SU-DHL-6 (cell line): ENCODE measurements at regions not wholly inside any gene's neighbourhood (a gene's known extent, or its start where the extent isn't known, plus 50 kb on each side); places are given as distances from the start of the nearest gene placed in this dataset.

Source experiments
- H2AFZ ChIP-seq: fragments of 200-600 bp; sonication (generic); 2 replicates; pipeline ENCODE4 v1.6.1; 2014; ENCODE audit warnings: low read depth, mild to moderate bottlenecking, moderate library complexity, mixed read lengths, antibody characterized with exemption, low read length; ENCODE audit not compliant: severe bottlenecking
- H3F3A ChIP-seq: fragments of 200-600 bp; shearing (Covaris generic); 2 replicates; pipeline ENCODE4 v1.6.0; 2016; ENCODE audit warnings: antibody characterized with exemption, mild to moderate bottlenecking; ENCODE audit not compliant: insufficient read depth
- H3K27ac ChIP-seq: fragments of 200-600 bp; sonication (generic); 2 replicates; pipeline ENCODE4 v1.5.1; 2016; ENCODE audit warnings: low read depth, mild to moderate bottlenecking, low read length, moderate library complexity, mixed read lengths
- H3K27me3 ChIP-seq: fragments of 200-600 bp; sonication (generic), shearing (Covaris generic); 2 replicates; pipeline ENCODE4 v1.6.0; 2014; ENCODE audit warnings: mild to moderate bottlenecking, low read length
- H3K36me3 ChIP-seq: fragments of 200-600 bp; sonication (generic); 2 replicates; pipeline ENCODE4 v1.6.1; 2014; ENCODE audit warnings: mild to moderate bottlenecking, low read length, mixed read lengths
- H3K4me2 ChIP-seq: fragments of 300-600, 200-600 bp; shearing (Covaris generic), sonication (generic); 2 replicates; pipeline ENCODE4 v1.6.0; 2014; ENCODE audit warnings: low read length, low read depth, mild to moderate bottlenecking; ENCODE audit not compliant: poor library complexity, severe bottlenecking
- H3K4me3 ChIP-seq: fragments of 200-600 bp; sonication (generic); 2 replicates; pipeline ENCODE4 v1.5.1; 2014; ENCODE audit warnings: antibody characterized with exemption, low read length, mild to moderate bottlenecking, mixed read lengths; ENCODE audit not compliant: insufficient read depth, poor library complexity, severe bottlenecking
- H3K79me2 ChIP-seq: fragments of 200-600 bp; sonication (generic); 2 replicates; pipeline ENCODE4 v1.6.1; 2014; ENCODE audit warnings: mild to moderate bottlenecking, low read length, moderate library complexity; ENCODE audit not compliant: insufficient read depth
- H3K9ac ChIP-seq: fragments of 200-600 bp; sonication (generic); 2 replicates; pipeline ENCODE4 v1.7.0; 2014; ENCODE audit warnings: mild to moderate bottlenecking, low read length
- H3K9me2 ChIP-seq: fragments of 200-600 bp; sonication (generic); replicated peaks from 2 replicates; pipeline ENCODE4 v1.6.1; 2014; ENCODE audit warnings: low read length; ENCODE audit not compliant: insufficient read depth
- H3K9me3 ChIP-seq: fragments of 200-600 bp; sonication (generic); 2 replicates; pipeline ENCODE4 v1.6.1; 2014; ENCODE audit warnings: low read length, mixed read lengths; ENCODE audit not compliant: insufficient read depth
- H4K20me1 ChIP-seq: fragments of 200-600 bp; sonication (generic); 2 replicates; pipeline ENCODE4 v1.6.1; 2014; ENCODE audit warnings: low read depth, mild to moderate bottlenecking, antibody characterized with exemption, low read length, moderate library complexity, mixed read lengths
- CTCF ChIP-seq: fragments of 200-600 bp; sonication (generic); IDR thresholded peaks from one replicate; pipeline ENCODE4 v1.5.1; 2017; ENCODE audit warnings: antibody characterized with exemption, mild to moderate bottlenecking, low read length, moderate library complexity; ENCODE audit not compliant: insufficient read depth, poor library complexity, severe bottlenecking
- EZH2phosphoT487 ChIP-seq: fragments of 200-600 bp; sonication (generic), shearing (Covaris generic); conservative IDR thresholded peaks from 2 replicates; pipeline ENCODE4 v1.6.1; 2018; ENCODE audit warnings: mild to moderate bottlenecking, antibody characterized with exemption, low read length, moderate library complexity, mixed read lengths

DNA sequence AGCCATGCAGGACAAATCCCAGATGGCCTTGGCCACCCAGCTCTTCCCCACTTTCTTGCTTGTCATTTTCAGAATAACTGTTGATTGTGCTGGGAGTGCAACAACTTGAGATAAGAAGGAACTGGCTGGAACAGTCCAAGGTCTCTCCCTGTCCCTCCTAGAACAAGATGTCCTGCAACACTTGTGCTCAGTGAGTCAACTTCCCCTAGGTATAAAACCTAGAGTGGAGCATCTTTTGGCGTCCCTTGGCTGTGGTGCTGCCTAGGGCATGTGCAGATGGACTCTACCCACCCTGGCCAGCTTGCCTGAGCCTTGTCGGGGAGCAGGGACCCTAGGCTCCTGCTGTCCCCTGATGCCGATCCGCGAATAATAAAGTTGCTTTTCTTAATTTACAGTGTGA lies 50.7 kb upstream of the SLC22A11 start:
- Histone ChIP-seq H3K9ac (no peak overlapping the region), H3K27me3 (no peaks in the 10 kb centered on the region), H2AFZ (no peak overlapping the region), H3F3A (no peaks in the 10 kb centered on the region), H4K20me1 (no peaks in the 10 kb centered on the region), H3K9me2 (no peaks in the 10 kb centered on the region), H3K79me2 (no peaks in the 10 kb centered on the region), H3K9me3 (no peaks in the 10 kb centered on the region), H3K4me3 (no peak overlapping the region), H3K36me3 (no peaks in the 10 kb centered on the region), H3K4me2 (no peak overlapping the region), H3K27ac (no peak overlapping the region)
- TF ChIP-seq EZH2phosphoT487, result no peak
- TF ChIP-seq CTCF, result no peak
